ENCODE measurements at regions not wholly inside any gene's neighbourhood (a gene's known extent, or its start where the extent isn't known, plus 50 kb on each side); places are given as distances from the start of the nearest gene placed in this dataset.

DNA sequence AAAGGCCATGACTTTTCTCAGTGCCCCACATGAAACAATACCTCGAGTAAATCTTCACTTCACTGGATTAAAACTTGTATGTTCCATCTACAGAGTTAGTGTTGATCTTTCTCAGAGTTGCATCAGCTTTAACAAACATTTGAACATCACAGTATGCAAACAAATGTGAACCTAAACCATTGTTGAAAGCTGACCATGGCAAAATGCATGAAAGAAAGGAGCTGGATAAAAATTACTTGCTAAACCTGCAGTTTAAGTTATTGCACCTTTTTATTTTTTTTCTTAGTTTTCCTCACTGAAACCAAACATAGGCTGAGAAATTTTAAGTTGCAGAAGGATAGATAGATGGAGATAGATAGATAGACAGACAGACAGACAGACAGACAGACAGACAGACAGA is 107.2 kb upstream of the UGP2 start:
- TF ChIP-seq, protein P1, sequence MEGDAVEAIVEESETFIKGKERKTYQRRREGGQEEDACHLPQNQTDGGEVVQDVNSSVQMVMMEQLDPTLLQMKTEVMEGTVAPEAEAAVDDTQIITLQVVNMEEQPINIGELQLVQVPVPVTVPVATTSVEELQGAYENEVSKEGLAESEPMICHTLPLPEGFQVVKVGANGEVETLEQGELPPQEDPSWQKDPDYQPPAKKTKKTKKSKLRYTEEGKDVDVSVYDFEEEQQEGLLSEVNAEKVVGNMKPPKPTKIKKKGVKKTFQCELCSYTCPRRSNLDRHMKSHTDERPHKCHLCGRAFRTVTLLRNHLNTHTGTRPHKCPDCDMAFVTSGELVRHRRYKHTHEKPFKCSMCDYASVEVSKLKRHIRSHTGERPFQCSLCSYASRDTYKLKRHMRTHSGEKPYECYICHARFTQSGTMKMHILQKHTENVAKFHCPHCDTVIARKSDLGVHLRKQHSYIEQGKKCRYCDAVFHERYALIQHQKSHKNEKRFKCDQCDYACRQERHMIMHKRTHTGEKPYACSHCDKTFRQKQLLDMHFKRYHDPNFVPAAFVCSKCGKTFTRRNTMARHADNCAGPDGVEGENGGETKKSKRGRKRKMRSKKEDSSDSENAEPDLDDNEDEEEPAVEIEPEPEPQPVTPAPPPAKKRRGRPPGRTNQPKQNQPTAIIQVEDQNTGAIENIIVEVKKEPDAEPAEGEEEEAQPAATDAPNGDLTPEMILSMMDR (IDR thresholded peaks at IDR 0.05) = no peak
- no peak for TF ChIP-seq POLR2A (IDR thresholded peaks at IDR 0.05)

Data from esophagus squamous epithelium (tissue), 4 donors.